Mesendoderm (in vitro differentiated cells): ENCODE measurements at regions not wholly inside any gene's neighbourhood (a gene's known extent, or its start where the extent isn't known, plus 50 kb on each side); places are given as distances from the start of the nearest gene placed in this dataset.

Source experiments
- DNase-seq: peaks from one replicate; pipeline ENCODE4 v3.0.0; 2013
- H2AK5ac ChIP-seq: 2 replicates; pipeline ENCODE4 v1.6.1; 2013; ENCODE audit warnings: low read length, inconsistent platforms
- H2BK120ac ChIP-seq: 2 replicates; pipeline ENCODE4 v1.6.1; 2013; ENCODE audit warnings: low read depth, mild to moderate bottlenecking, low read length, moderate library complexity, mixed read lengths
- H2BK15ac ChIP-seq: replicated peaks from 2 replicates; pipeline ENCODE4 v1.6.1; 2013; ENCODE audit warnings: low read depth, mild to moderate bottlenecking, moderate library complexity
- H2BK5ac ChIP-seq: 2 replicates; pipeline ENCODE4 v1.6.1; 2013; ENCODE audit warnings: low read length, inconsistent platforms
- H3K18ac ChIP-seq: 2 replicates; pipeline ENCODE4 v1.6.1; 2013; ENCODE audit warnings: mild to moderate bottlenecking, low read length, mixed read lengths
- H3K23ac ChIP-seq: one replicate; pipeline ENCODE4 v1.6.1; 2013; ENCODE audit warnings: low read length
- H3K27ac ChIP-seq: 2 replicates; pipeline ENCODE4 v1.5.1; 2013; ENCODE audit warnings: low read depth, mild to moderate bottlenecking, inconsistent platforms, low read length, moderate library complexity
- H3K27me3 ChIP-seq: 2 replicates; pipeline ENCODE4 v1.6.1; 2013; ENCODE audit warnings: low read length, control low read depth, mild to moderate bottlenecking, inconsistent platforms; ENCODE audit not compliant: insufficient read depth, poor library complexity
- H3K36me3 ChIP-seq: 2 replicates; pipeline ENCODE4 v1.6.1; 2013; ENCODE audit warnings: low read length, inconsistent platforms; ENCODE audit not compliant: control insufficient read depth, insufficient read depth
- H3K4ac ChIP-seq: one replicate; pipeline ENCODE4 v1.6.1; 2013; ENCODE audit warnings: low read depth, mild to moderate bottlenecking, low read length, moderate library complexity
- H3K4me1 ChIP-seq: 2 replicates; pipeline ENCODE4 v1.6.1; 2013; ENCODE audit warnings: low read depth, low read length, inconsistent platforms; ENCODE audit not compliant: control insufficient read depth
- H3K4me2 ChIP-seq: 2 replicates; pipeline ENCODE4 v1.6.1; 2013; ENCODE audit warnings: low read length
- H3K4me3 ChIP-seq: 2 replicates; pipeline ENCODE4 v1.5.1; 2013; ENCODE audit warnings: mild to moderate bottlenecking, low read length
- H3K56ac ChIP-seq: one replicate; pipeline ENCODE4 v1.6.1; 2013; ENCODE audit warnings: low read length
- H3K79me1 ChIP-seq: 2 replicates; pipeline ENCODE4 v1.6.1; 2013; ENCODE audit warnings: low read length, inconsistent platforms
- H3K79me2 ChIP-seq: 2 replicates; pipeline ENCODE4 v1.6.1; 2013; ENCODE audit warnings: mild to moderate bottlenecking, low read length; ENCODE audit not compliant: control insufficient read depth, insufficient read depth
- H3K9ac ChIP-seq: 2 replicates; pipeline ENCODE4 v1.6.1; 2013; ENCODE audit warnings: low read length, inconsistent platforms
- H4K5ac ChIP-seq: one replicate; pipeline ENCODE4 v1.6.1; 2013; ENCODE audit warnings: low read length
- H4K8ac ChIP-seq: one replicate; pipeline ENCODE4 v1.6.1; 2013; ENCODE audit warnings: low read depth, mild to moderate bottlenecking, control low read depth, low read length, moderate library complexity
- WGBS: extraction: QIAGEN DNeasy Blood & Tissue Kit; methylation state at CpG from one replicate; pipeline ENCODE4 v1.1.7; 2013; ENCODE audit warnings: low lambda C conversion rate, missing lambda C conversion rate; ENCODE audit not compliant: insufficient coverage; ENCODE audit errors: extremely low coverage; 5-methylcytosine and 5-hydroxymethylcytosine counted together

DNA sequence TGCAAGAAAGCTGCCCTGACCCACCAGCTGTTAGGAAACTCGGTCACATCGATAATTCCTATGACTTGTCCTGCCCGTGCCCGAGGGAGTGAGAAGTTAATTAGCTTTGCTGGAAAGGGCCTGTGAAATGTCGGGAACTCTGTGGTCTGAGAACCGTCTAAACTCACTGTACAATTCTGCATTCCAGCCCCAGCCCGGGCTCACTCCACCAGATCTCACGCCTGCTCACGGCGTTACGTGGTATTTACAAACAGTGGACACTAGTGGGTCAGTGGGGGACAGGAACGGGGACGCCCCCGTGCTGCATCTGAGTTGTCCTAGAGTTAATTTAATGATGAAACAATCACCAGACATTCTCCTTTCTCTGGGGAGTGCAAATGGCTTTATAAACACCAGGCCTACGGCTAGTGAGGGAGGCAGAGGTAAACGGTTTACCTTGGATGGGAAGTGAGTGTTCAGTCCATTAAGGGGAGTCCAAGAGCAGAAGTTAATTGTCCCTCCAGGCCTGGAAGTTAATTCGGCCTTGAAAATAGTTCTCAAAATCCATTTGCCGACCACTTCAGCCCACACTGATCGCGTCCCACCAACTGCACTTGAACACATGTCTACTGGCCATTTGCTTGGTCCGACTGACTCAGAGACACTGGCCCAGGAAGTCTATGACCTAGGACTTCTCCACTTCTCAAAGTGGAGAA is 93.5 kb upstream of the MED13L start:
- Histone ChIP-seq H3K9ac (no peak overlapping the region), H3K56ac (peak overlapping the region; percentile 44), H2BK15ac (no peak overlapping the region), H3K4ac (no peak overlapping the region), H3K4me1 (no peaks in the 10 kb centered on the region), H3K27ac (no peak overlapping the region), H3K79me1 (no peaks in the 10 kb centered on the region), H3K18ac (no peak overlapping the region), H2AK5ac (no peak overlapping the region), H4K5ac (no peak overlapping the region), H3K27me3 (no peaks in the 10 kb centered on the region), H2BK5ac (no peak overlapping the region), H3K4me2 (no peak overlapping the region), H3K4me3 (no peak overlapping the region), H3K23ac (no peak overlapping the region), H3K36me3 (no peaks in the 10 kb centered on the region), H2BK120ac (no peak overlapping the region), H4K8ac (no peak overlapping the region), H3K79me2 (no peaks in the 10 kb centered on the region)
- no peak for DNase-seq
- no CpG with 5 or more reads among the region's 21 CpGs for WGBS

DNA sequence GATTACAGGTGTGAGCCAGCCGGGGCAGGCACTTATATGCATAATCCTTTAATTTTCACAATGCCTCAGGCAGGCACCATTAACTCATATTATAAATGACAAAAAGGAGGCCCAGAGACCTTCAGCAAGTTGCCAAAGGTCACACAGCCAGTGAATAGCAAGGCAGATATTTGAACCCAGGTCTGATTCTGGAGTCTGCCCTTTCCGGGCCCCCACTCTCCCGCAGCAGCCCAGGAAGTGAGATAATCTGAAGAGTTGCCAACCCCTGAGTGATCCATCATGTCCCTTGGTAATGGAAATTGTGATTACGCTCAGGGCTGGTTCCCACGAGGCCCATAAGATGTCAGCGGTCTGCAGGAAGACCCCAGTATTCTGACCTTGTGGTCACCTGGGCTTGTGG is 95.3 kb upstream of the MED13L start:
- H3K9ac ChIP-seq = no peak overlapping the region
- H3K4me1 ChIP-seq = peaks cover 3% of the 10 kb centered on the region
- no peak overlapping the region for H3K56ac ChIP-seq
- H4K5ac ChIP-seq = no peak overlapping the region
- no peak overlapping the region for H3K27ac ChIP-seq
- no peak overlapping the region for H2BK15ac ChIP-seq
- no peak overlapping the region for H3K4ac ChIP-seq
- H3K23ac ChIP-seq = no peak overlapping the region
- H3K79me1 ChIP-seq = no peaks in the 10 kb centered on the region
- no peak overlapping the region for H2BK5ac ChIP-seq
- H3K4me3 ChIP-seq = no peak overlapping the region
- no peak overlapping the region for H3K18ac ChIP-seq
- H2BK120ac ChIP-seq = no peak overlapping the region
- no peaks in the 10 kb centered on the region for H3K79me2 ChIP-seq
- H2AK5ac ChIP-seq = no peak overlapping the region
- no peak for DNase-seq
- no peak overlapping the region for H4K8ac ChIP-seq
- H3K4me2 ChIP-seq = no peak overlapping the region
- no CpG with 5 or more reads among the region's 6 CpGs for WGBS
- no peaks in the 10 kb centered on the region for H3K27me3 ChIP-seq
- H3K36me3 ChIP-seq = no peaks in the 10 kb centered on the region

DNA sequence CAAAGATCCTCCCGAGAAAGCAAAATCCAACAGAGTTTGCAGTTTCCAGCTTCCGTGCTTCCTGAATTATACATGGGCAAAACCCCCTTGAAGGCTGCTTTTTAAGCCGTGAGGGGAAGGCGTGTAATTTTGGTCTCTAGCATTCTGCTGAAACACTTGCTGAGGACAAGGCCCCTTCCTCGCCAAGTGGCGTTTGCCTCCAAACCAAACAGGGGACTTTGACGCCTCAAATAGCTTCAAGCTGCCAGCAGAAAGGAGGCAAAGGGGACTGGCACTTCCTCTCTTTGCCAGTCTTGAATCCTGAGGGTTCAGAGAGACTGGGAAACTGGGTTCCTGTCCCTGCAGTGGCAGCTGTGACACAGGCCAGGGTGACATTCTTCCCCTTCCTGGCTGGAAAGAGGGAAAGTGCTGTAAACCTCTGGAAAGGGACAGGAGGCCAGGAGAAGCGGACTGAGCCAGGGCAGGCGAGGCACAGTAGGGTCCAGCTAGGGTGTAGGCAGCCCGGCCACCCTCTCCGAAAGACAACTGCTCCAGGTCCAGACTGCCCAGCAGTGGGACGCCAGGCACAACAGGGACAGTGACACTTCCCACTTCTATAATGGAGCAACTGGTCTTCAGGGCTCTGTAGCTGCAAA is 96.2 kb upstream of the MED13L start:
- H3K79me1 ChIP-seq = no peaks in the 10 kb centered on the region
- no peaks in the 10 kb centered on the region for H3K79me2 ChIP-seq
- H3K36me3 ChIP-seq = no peaks in the 10 kb centered on the region
- H3K4ac ChIP-seq = no peak overlapping the region
- H3K9ac ChIP-seq = no peak overlapping the region
- H3K4me1 ChIP-seq = peaks cover 3% of the 10 kb centered on the region
- H2BK5ac ChIP-seq = no peak overlapping the region
- no peak for DNase-seq
- no peak overlapping the region for H3K27ac ChIP-seq
- no peak overlapping the region for H3K23ac ChIP-seq
- H3K4me2 ChIP-seq = no peak overlapping the region
- H2BK15ac ChIP-seq = no peak overlapping the region
- WGBS = no CpG with 5 or more reads among the region's 12 CpGs
- H4K8ac ChIP-seq = no peak overlapping the region
- no peak overlapping the region for H3K4me3 ChIP-seq
- H2AK5ac ChIP-seq = no peak overlapping the region
- H3K27me3 ChIP-seq = no peaks in the 10 kb centered on the region
- no peak overlapping the region for H2BK120ac ChIP-seq
- H4K5ac ChIP-seq = no peak overlapping the region
- H3K18ac ChIP-seq = no peak overlapping the region
- no peak overlapping the region for H3K56ac ChIP-seq

DNA sequence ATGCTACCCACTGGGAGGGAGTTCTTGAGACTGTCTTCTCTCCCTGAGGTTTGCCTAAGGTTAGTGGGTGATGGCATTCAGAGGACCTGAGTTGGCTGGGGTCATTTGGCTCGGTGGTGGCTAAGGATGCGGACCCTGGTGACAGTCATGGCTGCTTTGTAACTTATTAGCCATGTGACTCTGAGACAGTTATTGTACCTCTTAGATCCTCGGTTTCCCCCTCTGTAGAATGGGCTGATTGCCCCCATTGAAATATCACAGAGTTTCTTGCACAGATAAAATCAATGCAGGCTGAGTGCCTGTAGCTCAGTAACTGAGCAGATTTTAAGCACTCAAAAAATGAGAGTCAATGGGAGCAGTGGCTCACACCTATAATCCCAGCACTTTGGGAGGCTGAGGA is 96.7 kb upstream of the MED13L start:
- Histone ChIP-seq H2BK15ac (no peak overlapping the region), H3K23ac (no peak overlapping the region), H4K8ac (no peak overlapping the region), H3K4me1 (peaks cover 3% of the 10 kb centered on the region), H3K4me2 (no peak overlapping the region), H2AK5ac (no peak overlapping the region), H3K4me3 (no peak overlapping the region), H3K56ac (no peak overlapping the region), H3K36me3 (no peaks in the 10 kb centered on the region), H2BK5ac (no peak overlapping the region), H3K79me1 (no peaks in the 10 kb centered on the region), H3K9ac (no peak overlapping the region), H2BK120ac (no peak overlapping the region), H3K27me3 (no peaks in the 10 kb centered on the region), H3K27ac (no peak overlapping the region), H3K18ac (no peak overlapping the region), H3K79me2 (no peaks in the 10 kb centered on the region), H3K4ac (no peak overlapping the region), H4K5ac (no peak overlapping the region)
- no peak for DNase-seq
- no CpG with 5 or more reads among the region's 3 CpGs for WGBS

DNA sequence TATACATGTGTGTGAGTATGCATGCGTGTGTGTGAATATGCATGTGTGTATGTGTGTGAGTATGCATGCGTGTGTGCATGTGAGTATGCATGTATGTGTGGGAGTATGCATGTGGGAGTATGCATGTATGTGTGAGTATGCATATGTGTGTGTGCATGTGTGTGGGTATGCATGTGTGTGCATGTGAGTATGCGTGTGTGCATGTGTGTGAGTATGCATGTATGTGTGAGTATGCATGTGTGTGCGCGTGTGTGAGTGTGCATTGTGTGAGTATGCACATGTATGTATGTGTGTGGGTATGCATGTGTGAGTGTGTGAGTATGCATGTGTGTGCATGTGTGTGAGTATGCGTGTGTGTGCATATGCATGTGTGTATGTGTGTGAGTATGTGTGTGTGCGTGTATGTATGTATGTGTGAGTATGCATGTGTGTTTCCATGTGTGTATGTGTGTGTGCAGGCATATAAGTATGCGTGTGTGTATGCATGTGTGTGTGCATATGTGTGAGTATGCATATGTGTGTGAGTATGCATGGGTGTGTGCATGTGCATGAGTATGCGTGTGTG is 97.9 kb upstream of the MED13L start:
- DNase-seq = no peak
- H2BK5ac ChIP-seq = no peak overlapping the region
- H3K79me1 ChIP-seq = no peaks in the 10 kb centered on the region
- no peak overlapping the region for H3K18ac ChIP-seq
- H3K56ac ChIP-seq = no peak overlapping the region
- no peaks in the 10 kb centered on the region for H3K27me3 ChIP-seq
- no peak overlapping the region for H3K4me2 ChIP-seq
- H2AK5ac ChIP-seq = no peak overlapping the region
- no peak overlapping the region for H4K8ac ChIP-seq
- no peak overlapping the region for H3K27ac ChIP-seq
- H4K5ac ChIP-seq = no peak overlapping the region
- WGBS = no CpG with 5 or more reads among the region's 9 CpGs
- H3K36me3 ChIP-seq = no peaks in the 10 kb centered on the region
- H3K4me1 ChIP-seq = peaks cover 3% of the 10 kb centered on the region
- no peak overlapping the region for H3K9ac ChIP-seq
- no peak overlapping the region for H2BK120ac ChIP-seq
- no peak overlapping the region for H3K4ac ChIP-seq
- no peaks in the 10 kb centered on the region for H3K79me2 ChIP-seq
- H3K4me3 ChIP-seq = peak overlapping the region; percentile 6
- no peak overlapping the region for H2BK15ac ChIP-seq
- no peak overlapping the region for H3K23ac ChIP-seq
